GM21360 (cell line): ENCODE measurements at regions not wholly inside any gene's neighbourhood (a gene's known extent, or its start where the extent isn't known, plus 50 kb on each side); places are given as distances from the start of the nearest gene placed in this dataset.
"Not testable (repeated sequence)": the region's sequence is repeated elsewhere in the genome, so short reads cannot be mapped to it uniquely, and the experiment has no call there.

Experiments
- ATAC-seq: cut with Tn5 transposase; IDR thresholded peaks from one replicate; pipeline ENCODE4 v1.9.1; 2021; ENCODE audit warnings: mild to moderate bottlenecking, moderate library complexity; ENCODE audit not compliant: unreplicated experiment

- no peak for ATAC-seq
Measured at GRCh38 chr3:103829723-103830326, 1395.0 kb downstream of the ZPLD1 start.

GRCh38 chr3:103847081-103848062, 1412.6 kb downstream of the ZPLD1 start:
- ATAC-seq = no peak

DNA sequence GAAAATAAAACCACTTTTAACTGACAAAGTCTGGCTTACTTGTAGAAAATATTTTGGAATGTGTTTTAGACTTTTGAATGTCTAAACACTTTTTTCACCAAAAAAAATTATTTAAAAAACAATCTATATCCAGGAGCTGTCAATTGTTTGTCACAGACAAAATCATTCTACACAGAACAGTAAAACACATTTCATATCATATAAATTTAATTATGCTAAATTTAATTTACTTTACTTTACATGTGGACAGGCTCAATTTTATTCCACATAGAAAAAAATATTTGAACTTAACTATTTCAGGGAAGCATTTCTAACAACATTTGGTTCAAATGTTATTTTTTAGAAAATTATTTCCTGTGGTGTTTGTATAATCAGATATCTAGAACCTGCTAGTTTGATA, 1417.0 kb downstream of the ZPLD1 start:
- no peak for ATAC-seq

- no peak for ATAC-seq
Measured at GRCh38 chr3:103862415-103862814, 1427.6 kb downstream of the ZPLD1 start.

- no peak for ATAC-seq
Measured at GRCh38 chr3:103863381-103863780, 1428.6 kb downstream of the ZPLD1 start.

DNA sequence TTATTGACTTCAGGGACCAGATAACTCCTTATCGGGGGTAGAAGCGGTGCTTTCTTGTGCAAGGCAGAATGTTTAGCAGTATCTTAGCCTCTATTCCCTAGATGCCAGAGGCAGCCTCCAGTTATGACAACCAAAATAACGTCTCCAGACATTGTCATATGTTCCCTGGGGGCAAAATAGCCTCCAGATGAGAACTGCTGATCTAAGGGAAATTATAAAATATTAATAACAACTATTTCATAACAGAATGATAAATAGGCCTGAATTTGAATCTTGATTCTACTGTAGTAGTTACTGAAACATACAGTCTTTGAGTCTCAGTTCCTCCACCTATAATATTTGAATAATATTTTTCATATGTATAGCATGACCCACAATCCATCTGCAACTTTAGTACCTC, 1431.3 kb downstream of the ZPLD1 start:
- no peak for ATAC-seq

GRCh38 chr3:103873021-103873420, 1438.2 kb downstream of the ZPLD1 start:
- ATAC-seq = no peak

DNA sequence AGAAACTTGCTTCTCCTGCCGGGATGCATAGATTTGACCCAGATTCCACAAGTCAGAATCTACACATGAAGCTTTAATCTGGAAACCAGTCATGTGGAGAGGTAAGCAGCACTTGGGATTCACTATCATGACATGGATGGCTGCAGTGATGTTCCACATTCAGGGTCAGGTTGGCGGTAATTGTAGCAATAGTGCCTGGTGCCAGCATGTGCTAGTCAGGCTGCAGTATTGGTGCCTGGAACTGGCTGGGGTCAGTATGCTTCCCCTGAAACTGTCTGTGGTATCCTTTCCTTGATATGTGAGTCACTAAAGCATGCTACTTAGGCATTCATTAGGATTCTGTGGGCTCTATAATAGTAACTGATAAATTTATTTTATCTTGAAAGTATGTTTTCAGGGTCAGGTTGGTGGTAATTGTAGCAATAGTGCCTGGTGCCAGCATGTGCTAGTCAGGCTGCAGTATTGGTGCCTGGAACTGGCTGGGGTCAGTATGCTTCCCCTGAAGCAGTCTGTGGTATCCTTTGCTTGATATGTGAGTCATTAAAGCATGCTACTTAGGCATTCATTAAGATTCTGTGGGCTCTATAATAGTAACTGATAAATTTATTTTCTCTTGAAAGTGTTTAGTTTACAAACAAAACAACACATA, 1439.2 kb downstream of the ZPLD1 start:
- no peak for ATAC-seq

- ATAC-seq = not testable (repeated sequence)
Measured at GRCh38 chr3:103881809-103882208, 1447.0 kb downstream of the ZPLD1 start.

GRCh38 chr3:103889675-103890074, 1454.9 kb downstream of the ZPLD1 start:
- no peak for ATAC-seq

DNA sequence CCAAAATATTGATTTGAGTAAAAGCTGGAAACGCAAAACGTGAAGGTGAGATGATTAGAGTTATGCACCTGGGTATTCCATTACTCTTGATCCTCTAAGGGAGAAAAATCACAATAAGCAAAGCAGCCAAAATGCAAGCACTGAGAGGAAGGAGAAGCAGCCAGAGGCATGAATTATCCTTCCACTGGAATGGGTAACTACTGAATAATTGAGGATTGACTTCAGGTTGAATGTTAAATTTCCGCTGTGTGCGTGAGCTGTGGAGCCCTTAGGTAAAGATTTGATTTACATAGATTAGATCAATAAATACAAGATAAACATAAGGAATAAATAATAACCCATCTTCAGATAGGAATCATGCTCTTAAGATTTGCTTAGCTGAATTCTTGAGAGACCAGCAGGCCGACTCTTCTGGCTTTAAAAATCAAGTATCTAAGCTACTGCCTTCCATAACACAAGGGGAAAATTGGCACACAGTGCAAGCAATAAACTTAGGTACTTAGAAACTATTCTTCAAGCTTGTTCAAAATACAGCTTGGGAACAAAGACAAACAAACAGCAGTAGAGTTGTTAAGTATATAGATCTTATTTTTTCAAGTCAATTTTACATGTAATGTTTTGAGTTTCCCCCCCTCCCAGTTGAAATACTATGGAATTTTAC, 1459.5 kb downstream of the ZPLD1 start:
- ATAC-seq = no peak

DNA sequence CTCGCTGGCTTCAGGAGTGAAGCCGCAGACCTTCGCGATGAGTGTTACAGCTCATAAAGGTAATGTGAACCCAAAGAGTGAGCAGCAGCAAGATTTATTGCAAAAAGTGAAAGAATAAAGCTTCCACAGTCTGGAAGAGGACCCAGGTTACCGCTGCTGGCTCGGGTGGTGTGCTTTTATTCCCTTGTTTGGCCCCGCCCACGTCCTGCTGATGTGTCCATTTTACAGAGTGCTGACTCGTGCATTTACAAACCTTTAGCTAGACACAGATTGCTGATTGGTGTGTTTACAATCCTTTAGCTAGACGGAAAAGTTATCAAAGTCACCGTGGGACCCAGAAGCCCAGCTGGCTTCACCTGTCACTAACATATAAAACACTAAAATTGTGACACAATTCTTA, 1464.5 kb downstream of the ZPLD1 start:
- no peak for ATAC-seq

- no peak for ATAC-seq
Measured at GRCh38 chr3:103904991-103905390, 1461.7 kb upstream of the ALCAM start.

- no peak for ATAC-seq
Measured at GRCh38 chr3:103906304-103906703, 1460.4 kb upstream of the ALCAM start.

DNA sequence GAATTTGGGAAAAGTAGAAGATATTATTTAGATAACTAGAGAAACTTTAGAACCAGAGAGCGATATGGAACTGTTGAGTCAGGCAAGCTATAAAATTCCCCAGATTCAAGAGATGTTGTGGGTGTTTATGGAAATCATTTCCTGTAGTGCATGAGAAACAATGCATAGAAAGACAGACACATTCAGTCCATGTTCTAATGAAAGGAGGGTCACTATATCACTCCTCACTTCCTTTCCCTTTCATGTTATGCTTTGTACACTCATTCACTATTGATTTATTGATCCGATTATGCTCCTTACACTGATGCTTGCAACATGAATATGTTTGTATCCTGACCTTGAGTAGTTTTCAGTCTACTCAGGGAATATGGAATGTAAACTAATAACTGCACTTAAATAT, 1459.9 kb upstream of the ALCAM start:
- no peak for ATAC-seq

- no peak for ATAC-seq
Measured at GRCh38 chr3:103907567-103907966, 1459.1 kb upstream of the ALCAM start.

GRCh38 chr3:103909395-103909794, 1457.3 kb upstream of the ALCAM start:
- ATAC-seq = no peak

DNA sequence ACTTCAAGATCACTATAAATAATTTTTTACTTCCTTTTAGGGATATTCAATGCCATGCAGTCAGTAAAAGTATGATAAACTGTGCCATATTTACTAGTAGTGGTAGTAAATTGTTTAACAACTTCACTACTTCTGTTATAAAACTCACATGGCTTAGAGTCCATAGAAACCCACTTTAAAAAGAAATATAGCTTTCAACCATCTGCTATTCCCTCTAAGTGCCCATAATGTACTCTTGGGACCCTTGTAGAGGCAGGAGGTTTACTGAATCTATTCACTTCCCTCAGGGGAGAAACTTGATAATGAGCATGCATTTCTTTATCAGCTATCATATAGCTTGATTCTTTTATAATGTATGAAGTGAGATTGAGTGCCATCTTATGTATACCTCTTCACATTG, 1448.4 kb upstream of the ALCAM start:
- no peak for ATAC-seq

GRCh38 chr3:103919327-103919726, 1447.4 kb upstream of the ALCAM start:
- ATAC-seq = no peak

DNA sequence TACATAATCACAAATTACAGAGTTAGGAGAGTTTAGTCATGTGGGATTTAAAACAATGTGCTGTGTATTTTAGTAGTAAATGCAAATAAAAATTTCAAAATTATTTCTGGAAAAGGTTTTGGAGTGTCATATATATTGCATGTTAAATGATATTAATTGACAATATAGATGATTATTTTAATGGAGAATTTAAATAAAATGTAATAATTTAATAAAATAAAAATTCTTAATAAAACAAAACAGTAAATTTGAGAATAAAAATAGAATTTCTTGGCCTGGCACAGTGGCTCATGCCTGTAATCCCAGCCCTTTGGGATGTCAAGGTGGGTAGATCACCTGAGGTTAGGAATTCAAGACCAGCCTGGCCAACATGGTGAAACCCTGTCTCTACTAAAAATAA, 1442.8 kb upstream of the ALCAM start:
- no peak for ATAC-seq

DNA sequence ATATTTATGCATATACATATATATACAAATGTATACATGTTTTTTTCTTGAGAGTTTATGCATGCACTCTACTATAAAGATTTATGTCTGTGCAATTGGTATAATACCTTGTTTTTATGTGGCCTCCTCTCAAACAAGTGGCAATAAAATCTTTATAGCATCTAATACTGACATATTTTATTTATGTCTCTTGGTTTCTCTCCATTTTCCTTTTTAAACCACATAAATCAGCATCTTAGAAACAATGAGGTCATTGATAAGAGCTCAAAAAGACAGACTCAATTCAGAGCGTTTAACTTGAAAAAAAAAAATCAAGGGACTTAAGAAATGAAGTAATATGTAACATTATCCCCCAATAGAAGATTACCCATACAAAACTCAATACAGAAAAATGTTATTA, 1442.2 kb upstream of the ALCAM start:
- no peak for ATAC-seq
